Adrenal gland (tissue), 9 donors: ENCODE measurements at regions not wholly inside any gene's neighbourhood (a gene's known extent, or its start where the extent isn't known, plus 50 kb on each side); places are given as distances from the start of the nearest gene placed in this dataset.
"Not testable (repeated sequence)": the region's sequence is repeated elsewhere in the genome, so short reads cannot be mapped to it uniquely, and the experiment has no call there.

Source experiments
- DNase-seq, 7 donors: peaks; one replicate each; pipeline ENCODE4 v3.0.0-alpha.2; 2019 to 2020
- H3K27ac ChIP-seq, 5 donors: fragments of 200-600 bp; sonication (generic) in 4 of 5; 1 replicate in 3 of 5; 2 replicates in 2 of 5; pipeline versions ENCODE4 v1.5.1 to v1.8.0; 2016 to 2020; ENCODE audit warnings: mild to moderate bottlenecking in 1 of 5
- H3K27me3 ChIP-seq: fragments of 200-600 bp; 2 replicates; pipeline ENCODE4 v1.8.0; 2021
- H3K36me3 ChIP-seq, 2 donors: fragments of 200-600 bp; replicated peaks in 1 of 2; 1 replicate in 1 of 2; 2 replicates in 1 of 2; pipeline versions ENCODE4 v1.5.1 to v1.8.0; 2018 to 2022
- H3K4me1 ChIP-seq, 2 donors: fragments of 200-600 bp; replicated peaks in 1 of 2; 1 replicate in 1 of 2; 2 replicates in 1 of 2; pipeline versions ENCODE4 v1.5.1 to v1.8.0; 2018 to 2021
- H3K4me3 ChIP-seq, 4 donors: fragments of 200-600 bp; sonication (generic) in 3 of 4; one replicate each; pipeline ENCODE4 v1.5.1; 2016 to 2018
- H3K9me3 ChIP-seq, 3 donors: fragments of 200-600 bp; sonication (generic) in 1 of 3; replicated peaks in 1 of 3; 1 replicate in 2 of 3; 2 replicates in 1 of 3; pipeline versions ENCODE4 v1.5.1 to v1.8.0; 2016 to 2021
- CTCF ChIP-seq, 6 experiments: fragments of 450-650 bp in 4 of 6; fragments of 200-600 bp in 2 of 6; sonication (generic) in 1 of 6; IDR thresholded peaks; 1 replicate in 5 of 6; 2 replicates in 1 of 6; pipeline versions ENCODE4 v1.5.1 to v1.8.0; 2016 to 2021; ENCODE audit warnings: antibody characterized with exemption in 6 of 6, mild to moderate bottlenecking in 2 of 6, moderate library complexity in 1 of 6
- POLR2A ChIP-seq, 2 donors: fragments of 450-650 bp; IDR thresholded peaks; one replicate each; pipeline ENCODE4 v1.6.1; 2017; ENCODE audit warnings: antibody characterized with exemption in 2 of 2, mild to moderate bottlenecking in 2 of 2, moderate library complexity in 1 of 2
- WGBS, 4 donors: extraction: QIAGEN DNeasy Blood & Tissue Kit in 2 of 4; methylation state at CpG; one replicate each; pipeline versions ENCODE4 v1.1.5 to v1.1.7; 2013 to 2017; 5-methylcytosine and 5-hydroxymethylcytosine counted together
- intact Hi-C, 2 donors: fragments of 100-400 bp; cut with DNase I; formaldehyde crosslinking; loops; one replicate each; pipeline versions ENCODE4 v1.14.1 to v1.15.0; 2022 to 2023
- donor health status: healthy with polysubstance abuse.
- donor health status: Bipolar disorder and iron deficiency.
- donor health status: DM: yes; HTN: yes; CAD: no.
- donor health status: DM: no; HTN: no; CAD: no.
- donor health status: DM: no; HTN: no; CAD: no.

DNA sequence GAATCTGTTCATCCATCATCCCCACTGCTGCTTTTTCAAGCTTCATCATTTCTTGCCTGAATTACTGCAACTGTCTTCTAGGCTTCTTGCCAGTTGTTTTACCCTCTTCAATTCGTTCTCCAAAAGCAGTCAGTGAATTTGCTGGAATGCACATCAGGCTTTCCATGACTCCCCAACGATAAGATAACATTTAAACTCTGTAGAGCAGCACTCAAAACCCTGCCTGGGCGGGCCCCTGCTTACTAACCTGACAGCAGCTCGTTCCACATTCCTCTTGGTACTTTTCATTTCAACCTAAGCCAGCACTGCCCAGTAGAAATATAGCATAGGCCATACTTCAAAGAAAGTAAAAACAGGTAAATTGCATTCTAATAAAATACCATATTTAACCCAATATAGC lies 342.9 kb downstream of the SUCLG1 start:
- H3K27me3 ChIP-seq: no peaks in the 10 kb centered on the region
- no peaks in the 10 kb centered on the region for H3K36me3 ChIP-seq
- 39 to 54% (median 50%) methylated on average over 4 of the region's 4 CpGs for WGBS, 4 donors
- intact Hi-C loops: no loop called here
- H3K27ac ChIP-seq: no peak overlapping the region
- no peak for DNase-seq
- peaks cover 0 to 6% (median 0%) of the 10 kb centered on the region in 3 donors for H3K9me3 ChIP-seq
- H3K4me1 ChIP-seq: no peaks in the 10 kb centered on the region
- TF ChIP-seq CTCF (IDR thresholded peaks at IDR 0.05) (no peak), POLR2A (IDR thresholded peaks at IDR 0.05) (no peak)
- no peak overlapping the region for H3K4me3 ChIP-seq

GRCh38 chr2:84115173-84115857 lies 343.8 kb downstream of the SUCLG1 start:
- H3K4me1 ChIP-seq: no peaks in the 10 kb centered on the region
- no peaks in the 10 kb centered on the region for H3K36me3 ChIP-seq
- 44 to 81% (median 48%) methylated on average over 2 of the region's 2 CpGs for WGBS, 4 donors
- H3K9me3 ChIP-seq: peaks cover 0 to 6% (median 0%) of the 10 kb centered on the region in 3 donors
- no peak for DNase-seq
- intact Hi-C loops: no loop called here
- H3K27me3 ChIP-seq: no peaks in the 10 kb centered on the region
- H3K27ac ChIP-seq: no peak overlapping the region
- no peak overlapping the region for H3K4me3 ChIP-seq
- no peak for TF ChIP-seq POLR2A (IDR thresholded peaks at IDR 0.05)
- no peak for TF ChIP-seq CTCF (IDR thresholded peaks at IDR 0.05)

DNA sequence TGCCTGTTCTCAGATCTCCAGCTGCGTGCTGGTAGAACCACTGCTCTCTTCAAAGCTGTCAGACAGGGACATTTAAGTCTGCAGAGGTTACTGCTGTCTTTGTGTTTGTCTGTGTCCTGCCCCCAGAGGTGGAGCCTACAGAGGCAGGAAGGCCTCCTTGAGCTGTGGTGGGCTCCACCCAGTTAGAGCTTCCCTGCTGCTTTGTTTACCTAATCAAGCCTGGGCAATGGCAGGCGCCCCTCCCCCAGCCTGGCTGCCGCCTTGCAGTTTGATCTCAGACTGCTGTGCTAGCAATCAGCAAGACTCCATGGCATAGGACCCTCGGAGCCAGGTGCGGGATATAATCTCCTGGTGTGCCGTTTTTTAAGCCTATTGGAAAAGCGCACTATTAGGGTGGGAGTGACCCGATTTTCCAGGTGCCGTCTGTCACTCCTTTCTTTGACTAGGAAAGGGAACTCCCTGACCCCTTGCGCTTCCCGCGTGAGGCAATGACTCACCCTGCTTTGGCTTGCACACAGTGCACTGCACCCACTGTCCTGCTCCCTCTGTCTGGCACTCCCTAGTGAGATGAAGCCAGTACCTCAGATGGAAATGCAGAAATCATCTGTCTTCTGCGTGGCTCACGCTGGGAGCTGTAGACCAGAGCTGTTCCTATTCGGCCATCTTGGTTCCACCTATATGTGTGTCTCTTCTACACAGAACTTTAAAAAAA lies 355.1 kb downstream of the SUCLG1 start:
- 86 to 93% (median 89%) methylated on average over 15 of the region's 15 CpGs for WGBS, 4 donors
- H3K27ac ChIP-seq, H3K36me3 ChIP-seq, H3K27me3 ChIP-seq, DNase-seq, H3K9me3 ChIP-seq, H3K4me1 ChIP-seq, intact Hi-C loops, H3K4me3 ChIP-seq: not testable (repeated sequence)

- DNase-seq: no peak
- 22 to 51% (median 42%) methylated on average over 2 of the region's 2 CpGs for WGBS, 4 donors
- H3K27me3 ChIP-seq: no peaks in the 10 kb centered on the region
- no peaks in the 10 kb centered on the region for H3K9me3 ChIP-seq
- no peak for TF ChIP-seq CTCF (IDR thresholded peaks at IDR 0.05)
- TF ChIP-seq POLR2A (IDR thresholded peaks at IDR 0.05): no peak
- H3K27ac ChIP-seq: no peak overlapping the region
- intact Hi-C loops: no loop called here
- H3K4me3 ChIP-seq: no peak overlapping the region
- no peaks in the 10 kb centered on the region for H3K36me3 ChIP-seq
- H3K4me1 ChIP-seq: no peaks in the 10 kb centered on the region
Observed at GRCh38 chr2:84102274-84102673, 356.8 kb downstream of the SUCLG1 start.

- DNase-seq: no peak
- Histone ChIP-seq H3K4me1 (no peaks in the 10 kb centered on the region), H3K27me3 (no peaks in the 10 kb centered on the region), H3K4me3 (no peak overlapping the region), H3K9me3 (no peaks in the 10 kb centered on the region), H3K27ac (no peak overlapping the region), H3K36me3 (no peaks in the 10 kb centered on the region)
- intact Hi-C loops: no loop called here
- TF ChIP-seq CTCF (IDR thresholded peaks at IDR 0.05): no peak
- TF ChIP-seq POLR2A (IDR thresholded peaks at IDR 0.05): no peak
Observed at GRCh38 chr2:84088656-84089055, 370.4 kb downstream of the SUCLG1 start.
